ENCODE measurements at regions not wholly inside any gene's neighbourhood (a gene's known extent, or its start where the extent isn't known, plus 50 kb on each side); places are given as distances from the start of the nearest gene placed in this dataset.

- TF ChIP-seq CTCF (IDR thresholded peaks at IDR 0.05; ENCODE audit: poor library complexity), result no peak
- TF ChIP-seq EZH2phosphoT487 (IDR thresholded peaks at IDR 0.05; ENCODE audit: low read depth, severe bottlenecking, unreplicated experiment), result no peak
- TF ChIP-seq EZH2 (IDR thresholded peaks at IDR 0.05; ENCODE audit: borderline replicate concordance), result no peak
Observed at GRCh38 chr11:109729761-109730160, 307.8 kb downstream of the C11orf87 start.
